Gastroesophageal sphincter (tissue), 4 donors: ENCODE measurements at regions not wholly inside any gene's neighbourhood (a gene's known extent, or its start where the extent isn't known, plus 50 kb on each side); places are given as distances from the start of the nearest gene placed in this dataset.

Experiments
- ATAC-seq: fragments of 150-250 bp; one replicate; pipeline ENCODE4 v1.9.1; 2016; ENCODE audit warnings: mild to moderate bottlenecking, moderate library complexity
- H3K27ac ChIP-seq, 4 donors: fragments of 200-600 bp; sonication (generic) in 3 of 4; 1 replicate in 3 of 4; 2 replicates in 1 of 4; pipeline ENCODE4 v1.5.1; 2016 to 2019
- H3K27me3 ChIP-seq: fragments of 200-600 bp; sonication (generic); one replicate; pipeline ENCODE4 v1.5.1; 2019
- H3K36me3 ChIP-seq, 2 donors: fragments of 200-600 bp; sonication (generic); one replicate each; pipeline ENCODE4 v1.5.1; 2019; ENCODE audit warnings: control low read depth in 1 of 2
- H3K4me1 ChIP-seq, 3 donors: fragments of 200-600 bp; sonication (generic); 1 replicate in 2 of 3; 2 replicates in 1 of 3; pipeline ENCODE4 v1.5.1; 2016 to 2019; ENCODE audit warnings: control low read depth in 2 of 3
- H3K4me3 ChIP-seq, 2 donors: fragments of 200-600 bp; sonication (generic); one replicate each; pipeline ENCODE4 v1.5.1; 2019; ENCODE audit warnings: mild to moderate bottlenecking in 1 of 2, moderate library complexity in 1 of 2
- H3K9me3 ChIP-seq, 3 donors: fragments of 200-600 bp; sonication (generic); one replicate each; pipeline ENCODE4 v1.5.1; 2017 to 2019; ENCODE audit warnings: control low read depth in 2 of 3
- EP300 ChIP-seq: sonication (generic); formaldehyde crosslinking; IDR thresholded peaks from one replicate; pipeline ENCODE4 v1.6.1; 2017; ENCODE audit warnings: antibody characterized with exemption, mild to moderate bottlenecking
- POLR2A ChIP-seq, 2 donors: fragments of 450-650 bp; IDR thresholded peaks; one replicate each; pipeline ENCODE4 v1.6.1; 2017; ENCODE audit warnings: antibody characterized with exemption in 2 of 2, mild to moderate bottlenecking in 2 of 2, moderate library complexity in 1 of 2
- POLR2AphosphoS5 ChIP-seq: sonication (generic); formaldehyde crosslinking; IDR thresholded peaks from one replicate; pipeline ENCODE4 v1.6.1; 2017; ENCODE audit warnings: antibody characterized with exemption
- WGBS, 2 donors: methylation state at CpG; one replicate each; pipeline ENCODE4 v1.1.5; 2018; ENCODE audit warnings: low coverage in 1 of 2; 5-methylcytosine and 5-hydroxymethylcytosine counted together
- TF ChIP-seq, protein P1 (sequence below), 4 experiments: fragments of 200-600 bp in 2 of 4; fragments of 450-650 bp in 2 of 4; sonication (generic) in 1 of 4; IDR thresholded peaks; one replicate each; pipeline ENCODE4 v1.5.1; 2017 to 2019; ENCODE audit warnings: antibody characterized with exemption in 4 of 4, mild to moderate bottlenecking in 2 of 4, moderate library complexity in 2 of 4

DNA sequence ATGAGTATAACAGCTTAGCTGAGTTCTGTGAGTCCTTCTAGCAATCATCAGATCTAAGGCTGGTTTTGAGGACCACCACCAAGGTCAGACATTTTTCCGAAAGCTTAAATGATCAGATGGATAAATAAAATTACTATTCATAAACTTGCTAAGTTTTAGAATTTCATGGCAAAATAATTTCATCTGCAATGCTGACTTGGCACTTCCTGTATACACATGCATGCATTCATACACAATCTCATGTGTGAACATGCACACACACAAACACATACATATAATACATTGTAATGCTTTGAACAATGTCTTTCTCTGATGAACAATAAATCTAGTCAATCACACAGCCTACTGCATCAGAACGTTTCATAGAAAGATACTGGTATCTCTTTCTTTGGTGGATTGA is 1068.3 kb downstream of the HACE1 start:
- H3K4me3 ChIP-seq = no peak overlapping the region
- TF ChIP-seq EP300 (no peak), POLR2A (IDR thresholded peaks at IDR 0.05) (no peak), POLR2AphosphoS5 (no peak)
- TF ChIP-seq, protein P1, sequence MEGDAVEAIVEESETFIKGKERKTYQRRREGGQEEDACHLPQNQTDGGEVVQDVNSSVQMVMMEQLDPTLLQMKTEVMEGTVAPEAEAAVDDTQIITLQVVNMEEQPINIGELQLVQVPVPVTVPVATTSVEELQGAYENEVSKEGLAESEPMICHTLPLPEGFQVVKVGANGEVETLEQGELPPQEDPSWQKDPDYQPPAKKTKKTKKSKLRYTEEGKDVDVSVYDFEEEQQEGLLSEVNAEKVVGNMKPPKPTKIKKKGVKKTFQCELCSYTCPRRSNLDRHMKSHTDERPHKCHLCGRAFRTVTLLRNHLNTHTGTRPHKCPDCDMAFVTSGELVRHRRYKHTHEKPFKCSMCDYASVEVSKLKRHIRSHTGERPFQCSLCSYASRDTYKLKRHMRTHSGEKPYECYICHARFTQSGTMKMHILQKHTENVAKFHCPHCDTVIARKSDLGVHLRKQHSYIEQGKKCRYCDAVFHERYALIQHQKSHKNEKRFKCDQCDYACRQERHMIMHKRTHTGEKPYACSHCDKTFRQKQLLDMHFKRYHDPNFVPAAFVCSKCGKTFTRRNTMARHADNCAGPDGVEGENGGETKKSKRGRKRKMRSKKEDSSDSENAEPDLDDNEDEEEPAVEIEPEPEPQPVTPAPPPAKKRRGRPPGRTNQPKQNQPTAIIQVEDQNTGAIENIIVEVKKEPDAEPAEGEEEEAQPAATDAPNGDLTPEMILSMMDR (IDR thresholded peaks at IDR 0.05) = no peak
- no peak for ATAC-seq
- H3K27me3 ChIP-seq = no peaks in the 10 kb centered on the region
- 65 to 66% methylated on average over 2 of the region's 2 CpGs for WGBS, 2 donors
- H3K36me3 ChIP-seq = no peaks in the 10 kb centered on the region
- no peaks in the 10 kb centered on the region for H3K9me3 ChIP-seq
- H3K4me1 ChIP-seq = no peaks in the 10 kb centered on the region
- H3K27ac ChIP-seq = no peak overlapping the region

DNA sequence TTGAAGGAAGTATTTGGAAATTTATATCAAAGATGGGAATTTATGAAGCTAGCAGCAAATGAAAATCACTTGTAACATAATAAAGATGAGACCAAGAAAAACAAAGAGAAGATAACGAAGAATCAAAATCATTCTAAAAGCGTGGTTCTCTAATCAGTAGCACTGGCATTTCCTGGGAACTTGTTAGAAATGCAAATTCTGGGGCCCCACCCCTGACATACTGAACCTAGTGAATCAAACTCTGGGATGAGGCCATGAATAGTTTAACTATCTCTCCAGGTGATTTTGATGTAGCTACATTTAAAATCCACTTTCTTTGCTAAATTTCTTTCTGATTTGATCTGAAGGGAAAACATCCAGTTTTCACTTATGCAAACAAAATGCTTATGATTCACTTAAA is 1075.6 kb downstream of the HACE1 start:
- 74 to 75% methylated on average over 2 of the region's 2 CpGs for WGBS, 2 donors
- no peak overlapping the region for H3K27ac ChIP-seq
- ATAC-seq = no peak

DNA sequence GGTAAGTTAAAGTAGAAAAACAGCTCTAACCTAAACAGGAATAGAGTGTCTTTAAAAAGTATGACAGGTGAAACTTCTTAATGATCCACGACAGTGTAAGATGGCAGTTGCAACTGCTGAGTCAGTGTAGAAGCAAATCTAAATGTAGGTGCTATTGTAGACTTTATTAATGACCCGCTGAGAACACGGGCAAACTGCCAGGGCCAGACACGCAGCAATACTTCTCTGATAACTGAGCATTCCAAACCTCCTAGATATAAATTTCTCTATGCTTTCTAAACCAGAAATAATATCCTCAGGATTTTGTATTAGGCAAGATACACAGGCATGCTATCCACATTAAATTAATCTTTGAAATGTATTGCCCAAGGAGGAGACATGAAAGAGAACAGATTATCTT is 1076.4 kb downstream of the HACE1 start:
- Histone ChIP-seq H3K4me1 (no peaks in the 10 kb centered on the region), H3K4me3 (no peak overlapping the region), H3K27ac (no peak overlapping the region), H3K36me3 (no peaks in the 10 kb centered on the region), H3K9me3 (no peaks in the 10 kb centered on the region), H3K27me3 (no peaks in the 10 kb centered on the region)
- WGBS, 2 donors = 0 to 17% methylated on average over 4 of the region's 4 CpGs
- no peak for TF ChIP-seq POLR2A (IDR thresholded peaks at IDR 0.05)
- TF ChIP-seq EP300 = no peak
- TF ChIP-seq, protein P1 (IDR thresholded peaks at IDR 0.05) = no peak
- no peak for TF ChIP-seq POLR2AphosphoS5
- no peak for ATAC-seq

More for the DNA sequence above, 1075.6 kb downstream of the HACE1 start:
- Histone ChIP-seq H3K36me3 (no peaks in the 10 kb centered on the region), H3K27me3 (no peaks in the 10 kb centered on the region), H3K4me3 (no peak overlapping the region), H3K4me1 (no peaks in the 10 kb centered on the region), H3K9me3 (no peaks in the 10 kb centered on the region)
- TF ChIP-seq, protein P1 (IDR thresholded peaks at IDR 0.05) = no peak
- no peak for TF ChIP-seq EP300
- TF ChIP-seq POLR2A (IDR thresholded peaks at IDR 0.05) = no peak
- TF ChIP-seq POLR2AphosphoS5 = no peak

DNA sequence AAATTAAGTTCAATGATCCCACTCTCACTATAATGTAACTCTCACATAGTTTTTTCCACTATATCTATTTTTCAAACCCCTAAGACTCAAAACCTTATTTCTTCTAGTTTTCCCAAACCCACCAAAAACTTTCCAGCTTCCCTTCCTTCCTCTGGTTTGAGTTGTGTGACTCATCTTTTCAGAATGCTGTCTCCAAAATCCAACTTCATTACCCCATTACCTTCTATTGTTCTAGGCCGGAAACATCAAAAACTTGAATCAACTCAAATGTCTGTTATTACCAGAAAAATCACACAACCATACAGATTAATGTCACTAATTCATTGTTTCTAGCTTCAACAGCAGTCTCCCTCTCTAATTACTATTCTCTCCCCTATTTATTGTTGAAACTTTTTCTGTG is 1090.3 kb downstream of the HACE1 start:
- no peak overlapping the region for H3K27ac ChIP-seq
- no peaks in the 10 kb centered on the region for H3K36me3 ChIP-seq
- H3K9me3 ChIP-seq = no peaks in the 10 kb centered on the region
- TF ChIP-seq POLR2A (IDR thresholded peaks at IDR 0.05) (no peak), EP300 (no peak), POLR2AphosphoS5 (no peak)
- TF ChIP-seq, protein P1 (IDR thresholded peaks at IDR 0.05) = no peak
- WGBS, 2 donors = 80 to 89% methylated on average over 1 of the region's 1 CpG
- H3K27me3 ChIP-seq = no peaks in the 10 kb centered on the region
- no peak overlapping the region for H3K4me3 ChIP-seq
- no peak for ATAC-seq
- no peaks in the 10 kb centered on the region for H3K4me1 ChIP-seq

DNA sequence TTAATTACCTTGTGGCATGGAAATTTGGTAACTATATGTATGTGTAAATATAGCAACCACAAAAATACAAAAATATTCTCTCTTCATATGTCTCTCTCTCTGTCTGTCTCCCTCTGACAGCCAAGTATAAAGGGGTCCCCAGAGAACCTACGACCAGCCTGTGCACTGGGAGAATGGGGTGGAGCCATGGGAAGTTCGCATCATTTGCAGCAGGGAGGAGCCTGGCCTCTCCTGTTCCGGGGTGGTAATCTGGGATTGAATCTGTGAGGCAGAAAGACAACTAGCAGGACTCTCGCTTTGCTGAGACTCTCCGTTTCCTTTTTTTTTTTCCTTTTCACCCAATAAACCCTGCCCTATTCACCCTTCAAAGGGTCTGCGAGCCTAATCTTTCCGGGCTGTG is 1109.1 kb downstream of the HACE1 start:
- ATAC-seq = no peak
- Histone ChIP-seq H3K36me3 (no peaks in the 10 kb centered on the region), H3K9me3 (no peaks in the 10 kb centered on the region), H3K27ac (no peak overlapping the region), H3K4me1 (no peaks in the 10 kb centered on the region), H3K4me3 (no peak overlapping the region), H3K27me3 (no peaks in the 10 kb centered on the region)
- WGBS, 2 donors = 52 to 60% methylated on average over 7 of the region's 7 CpGs
- TF ChIP-seq, protein P1 (IDR thresholded peaks at IDR 0.05) = no peak
- TF ChIP-seq POLR2AphosphoS5 = no peak
- no peak for TF ChIP-seq POLR2A (IDR thresholded peaks at IDR 0.05)
- no peak for TF ChIP-seq EP300
